Stomach (tissue), 4 donors: ENCODE measurements at regions not wholly inside any gene's neighbourhood (a gene's known extent, or its start where the extent isn't known, plus 50 kb on each side); places are given as distances from the start of the nearest gene placed in this dataset.

Source experiments
- EP300 ChIP-seq: sonication (generic); formaldehyde crosslinking; IDR thresholded peaks from one replicate; pipeline ENCODE4 v1.6.1; 2017; ENCODE audit warnings: antibody characterized with exemption
- POLR2AphosphoS5 ChIP-seq, 3 donors: sonication (generic); formaldehyde crosslinking; IDR thresholded peaks; one replicate each; pipeline ENCODE4 v1.6.1; 2016; ENCODE audit warnings: antibody characterized with exemption in 3 of 3

- TF ChIP-seq EP300 (no peak), POLR2AphosphoS5 (IDR thresholded peaks at IDR 0.05) (no peak)
Measured at GRCh38 chr9:29160763-29161353, 1587.6 kb upstream of the C9orf72 start.
